ENCODE measurements at regions not wholly inside any gene's neighbourhood (a gene's known extent, or its start where the extent isn't known, plus 50 kb on each side); places are given as distances from the start of the nearest gene placed in this dataset.

DNA sequence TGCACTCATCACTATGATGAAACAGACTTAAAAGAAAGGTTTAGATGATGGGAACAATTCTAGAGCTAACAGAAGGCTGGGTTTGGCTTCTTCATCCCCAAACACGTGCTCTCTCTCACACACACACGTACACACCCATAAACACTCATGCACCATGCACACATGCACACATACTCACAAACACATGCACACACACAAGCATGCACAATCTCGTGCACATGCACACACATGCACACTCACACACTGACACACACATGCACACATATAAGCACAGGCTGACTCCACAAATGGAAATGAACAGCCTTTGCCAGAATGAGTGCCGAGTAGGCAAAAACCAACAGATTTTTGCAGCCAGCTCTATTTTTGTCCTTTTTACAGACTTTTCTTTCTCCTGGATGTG, 1571.6 kb downstream of the AACS start:
- Histone ChIP-seq H3K9ac (ENCODE audit: low read depth in 1 of 2, low read length in 2 of 2) (no peak overlapping the region), H3K4me1 (ENCODE audit: control insufficient read depth in 1 of 2, insufficient read depth in 2 of 2, low read length in 2 of 2) (no peaks in the 10 kb centered on the region), H3K27me3 (ENCODE audit: control insufficient read depth in 1 of 2, insufficient read depth in 2 of 2, low read length in 2 of 2) (no peaks in the 10 kb centered on the region), H3K36me3 (ENCODE audit: control insufficient read depth in 1 of 2, insufficient read depth in 2 of 2, low read length in 2 of 2) (no peaks in the 10 kb centered on the region), H3K27ac (ENCODE audit: low read depth, low read length) (no peak overlapping the region), H3K4me3 (ENCODE audit: low read depth in 1 of 2, low read length in 2 of 2) (no peak overlapping the region), H3K9me3 (ENCODE audit: control insufficient read depth in 1 of 2, low read length in 2 of 2) (peaks cover 0 to 13% of the 10 kb centered on the region in 2 donors)

DNA sequence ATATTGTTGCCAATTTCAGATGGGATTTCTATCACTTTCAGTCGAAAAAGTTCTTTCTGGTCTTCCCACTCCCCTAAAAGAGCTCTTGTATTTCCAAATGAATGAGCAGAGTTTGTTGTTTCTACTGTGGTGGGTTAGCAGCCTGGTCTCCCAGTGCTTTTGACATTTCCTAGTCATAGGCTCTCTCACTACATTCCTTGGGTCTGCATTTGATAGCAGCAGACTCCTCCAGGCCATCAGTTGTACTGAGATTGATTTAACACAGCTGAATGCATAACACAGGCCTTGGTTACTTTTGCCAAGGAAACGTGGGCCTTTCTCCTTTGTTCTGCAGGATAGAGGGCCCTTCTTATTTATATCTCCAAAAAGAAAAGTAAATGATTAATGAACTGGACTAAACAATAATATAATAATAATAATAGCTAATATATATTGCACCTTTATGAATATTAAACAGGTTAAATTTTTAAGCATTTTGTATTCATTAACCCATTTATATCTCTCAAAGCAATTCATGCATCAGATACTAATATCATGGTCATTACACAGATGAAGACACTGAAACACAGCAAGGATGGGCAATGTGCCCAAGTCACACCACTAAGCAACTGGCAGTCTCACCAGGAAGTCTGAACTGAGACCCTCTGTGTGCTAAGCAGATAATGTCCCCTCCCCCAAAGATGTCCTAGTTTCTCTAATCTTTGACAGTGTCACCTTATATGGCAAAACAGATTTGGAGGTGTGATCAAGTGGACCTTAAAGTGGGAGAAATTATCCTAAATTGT, 1579.2 kb downstream of the AACS start:
- no peak overlapping the region for H3K9ac ChIP-seq (ENCODE audit: low read depth in 1 of 2, low read length in 2 of 2)
- H3K36me3 ChIP-seq (ENCODE audit: control insufficient read depth in 1 of 2, insufficient read depth in 2 of 2, low read length in 2 of 2) = no peaks in the 10 kb centered on the region
- no peak overlapping the region for H3K4me3 ChIP-seq (ENCODE audit: low read depth in 1 of 2, low read length in 2 of 2)
- H3K4me1 ChIP-seq (ENCODE audit: control insufficient read depth in 1 of 2, insufficient read depth in 2 of 2, low read length in 2 of 2) = no peaks in the 10 kb centered on the region
- peaks cover 7 to 11% of the 10 kb centered on the region in 2 donors for H3K9me3 ChIP-seq (ENCODE audit: control insufficient read depth in 1 of 2, low read length in 2 of 2)
- no peak overlapping the region for H3K27ac ChIP-seq (ENCODE audit: low read depth, low read length)
- no peaks in the 10 kb centered on the region for H3K27me3 ChIP-seq (ENCODE audit: control insufficient read depth in 1 of 2, insufficient read depth in 2 of 2, low read length in 2 of 2)

DNA sequence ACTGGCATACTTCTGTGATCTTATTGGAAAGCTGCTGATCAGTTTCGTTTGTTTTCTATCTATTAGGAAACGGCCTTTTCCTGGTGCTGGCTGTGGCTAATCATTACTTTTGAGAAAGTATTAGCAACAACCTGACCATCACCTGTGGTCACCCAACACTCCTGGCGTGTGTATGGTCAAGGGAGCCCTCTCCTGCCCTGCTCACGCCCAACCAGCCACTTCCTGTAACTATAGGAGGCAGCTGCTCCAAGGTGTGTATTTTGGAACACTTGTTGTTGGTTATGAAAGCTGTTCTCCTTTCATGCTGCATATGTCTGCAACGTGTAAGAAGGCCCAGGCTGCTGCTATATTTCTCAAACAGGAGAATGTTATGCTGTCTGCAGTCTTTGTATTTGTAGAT, 1582.8 kb downstream of the AACS start:
- H3K36me3 ChIP-seq (ENCODE audit: control insufficient read depth in 1 of 2, insufficient read depth in 2 of 2, low read length in 2 of 2) = no peaks in the 10 kb centered on the region

DNA sequence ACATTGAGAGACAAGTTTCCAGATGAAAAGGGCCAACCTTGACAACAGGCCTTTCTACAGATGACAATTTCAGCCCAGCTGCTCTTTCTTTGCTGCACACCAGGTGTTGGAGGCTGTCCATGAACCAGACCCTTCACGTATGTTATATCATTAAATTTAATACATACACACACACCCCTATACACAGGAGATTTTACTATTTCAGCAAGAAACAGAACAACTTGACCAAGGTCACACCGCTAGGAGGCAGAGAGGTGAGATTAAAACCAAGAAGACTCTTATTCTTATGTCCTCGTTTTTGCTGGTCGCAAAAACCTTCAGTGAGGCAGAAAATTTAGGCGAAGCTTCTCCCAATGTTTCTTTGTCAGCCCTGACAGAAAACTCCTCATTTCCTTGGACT, 1585.9 kb downstream of the AACS start:
- Histone ChIP-seq H3K4me3 (ENCODE audit: low read depth in 1 of 2, low read length in 2 of 2) (no peak overlapping the region), H3K4me1 (ENCODE audit: control insufficient read depth in 1 of 2, insufficient read depth in 2 of 2, low read length in 2 of 2) (no peaks in the 10 kb centered on the region), H3K9ac (ENCODE audit: low read depth in 1 of 2, low read length in 2 of 2) (no peak overlapping the region), H3K36me3 (ENCODE audit: control insufficient read depth in 1 of 2, insufficient read depth in 2 of 2, low read length in 2 of 2) (no peaks in the 10 kb centered on the region), H3K9me3 (ENCODE audit: control insufficient read depth in 1 of 2, low read length in 2 of 2) (peaks cover 0 to 4% of the 10 kb centered on the region in 2 donors), H3K27me3 (ENCODE audit: control insufficient read depth in 1 of 2, insufficient read depth in 2 of 2, low read length in 2 of 2) (no peaks in the 10 kb centered on the region), H3K27ac (ENCODE audit: low read depth, low read length) (no peak overlapping the region)

More for the DNA sequence above, 1582.8 kb downstream of the AACS start:
- no peaks in the 10 kb centered on the region for H3K27me3 ChIP-seq (ENCODE audit: control insufficient read depth in 1 of 2, insufficient read depth in 2 of 2, low read length in 2 of 2)
- H3K9me3 ChIP-seq (ENCODE audit: control insufficient read depth in 1 of 2, low read length in 2 of 2) = peaks cover 7 to 11% of the 10 kb centered on the region in 2 donors
- H3K4me3 ChIP-seq (ENCODE audit: low read depth in 1 of 2, low read length in 2 of 2) = no peak overlapping the region
- no peak overlapping the region for H3K9ac ChIP-seq (ENCODE audit: low read depth in 1 of 2, low read length in 2 of 2)
- H3K27ac ChIP-seq (ENCODE audit: low read depth, low read length) = no peak overlapping the region
- no peaks in the 10 kb centered on the region for H3K4me1 ChIP-seq (ENCODE audit: control insufficient read depth in 1 of 2, insufficient read depth in 2 of 2, low read length in 2 of 2)

DNA sequence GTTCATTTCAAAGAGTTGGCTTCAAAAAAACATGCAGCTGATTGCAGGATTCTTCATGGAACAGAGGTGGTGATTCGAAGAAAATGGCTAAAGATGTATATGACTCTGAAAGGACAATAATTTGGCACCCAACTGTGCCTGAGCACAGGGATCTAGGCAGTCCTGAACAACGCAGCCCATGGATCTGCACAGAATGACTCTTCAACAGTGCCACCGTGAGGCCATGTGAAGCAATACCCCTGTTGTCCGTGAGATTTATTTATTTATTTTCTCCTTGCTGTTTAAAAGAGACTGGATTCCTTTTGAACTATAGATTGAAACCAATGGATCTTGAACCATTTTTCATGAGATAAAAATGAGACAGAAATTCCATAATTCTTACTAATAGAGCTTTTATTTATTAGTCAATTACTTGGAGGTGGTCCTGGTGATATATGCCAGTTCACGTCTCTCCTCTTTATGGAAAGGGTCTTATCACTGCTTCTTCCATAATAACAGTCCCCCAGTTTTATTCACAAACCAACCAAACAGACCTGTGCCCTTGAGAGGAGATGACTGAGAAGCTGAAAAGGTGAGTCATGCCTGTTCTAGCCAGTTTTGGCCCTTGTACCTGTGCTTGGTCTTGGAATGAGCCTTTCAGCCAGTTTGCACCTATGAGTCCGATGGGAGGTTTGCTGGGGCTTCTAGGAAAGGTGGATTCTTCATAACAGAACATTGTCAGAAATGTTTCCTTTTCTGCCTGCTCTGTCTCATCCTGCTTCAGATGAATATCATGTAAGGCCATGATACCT, 1598.3 kb downstream of the AACS start:
- Histone ChIP-seq H3K9ac (ENCODE audit: low read depth in 1 of 2, low read length in 2 of 2) (no peak overlapping the region), H3K4me1 (ENCODE audit: control insufficient read depth in 1 of 2, insufficient read depth in 2 of 2, low read length in 2 of 2) (no peaks in the 10 kb centered on the region), H3K27me3 (ENCODE audit: control insufficient read depth in 1 of 2, insufficient read depth in 2 of 2, low read length in 2 of 2) (no peaks in the 10 kb centered on the region), H3K9me3 (ENCODE audit: control insufficient read depth in 1 of 2, low read length in 2 of 2) (peaks cover 12 to 13% of the 10 kb centered on the region in 2 donors), H3K4me3 (ENCODE audit: low read depth in 1 of 2, low read length in 2 of 2) (no peak overlapping the region), H3K36me3 (ENCODE audit: control insufficient read depth in 1 of 2, insufficient read depth in 2 of 2, low read length in 2 of 2) (no peaks in the 10 kb centered on the region), H3K27ac (ENCODE audit: low read depth, low read length) (no peak overlapping the region)

DNA sequence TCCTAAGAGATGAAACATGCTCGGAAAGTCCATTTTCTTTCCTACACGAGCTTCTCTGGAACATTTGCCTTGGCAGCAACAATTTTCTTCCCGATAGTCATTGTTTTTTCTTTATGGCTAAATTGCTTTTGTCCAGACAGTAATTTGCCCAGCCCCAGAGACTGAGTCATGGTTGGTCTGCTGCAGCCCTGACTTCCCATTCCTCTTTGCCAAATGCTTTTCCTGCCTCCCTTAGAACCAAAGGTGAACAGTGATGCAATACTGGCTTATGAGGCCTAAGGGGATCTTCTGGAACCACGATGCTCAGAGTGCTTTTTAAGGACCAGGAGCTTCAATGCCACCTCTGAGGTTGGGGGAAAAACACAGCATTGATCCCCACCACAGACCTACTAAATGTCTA, 1599.6 kb upstream of the TMEM132C start:
- no peak overlapping the region for H3K27ac ChIP-seq (ENCODE audit: low read depth, low read length)
- H3K36me3 ChIP-seq (ENCODE audit: control insufficient read depth in 1 of 2, insufficient read depth in 2 of 2, low read length in 2 of 2) = no peaks in the 10 kb centered on the region
- H3K4me3 ChIP-seq (ENCODE audit: low read depth in 1 of 2, low read length in 2 of 2) = no peak overlapping the region

DNA sequence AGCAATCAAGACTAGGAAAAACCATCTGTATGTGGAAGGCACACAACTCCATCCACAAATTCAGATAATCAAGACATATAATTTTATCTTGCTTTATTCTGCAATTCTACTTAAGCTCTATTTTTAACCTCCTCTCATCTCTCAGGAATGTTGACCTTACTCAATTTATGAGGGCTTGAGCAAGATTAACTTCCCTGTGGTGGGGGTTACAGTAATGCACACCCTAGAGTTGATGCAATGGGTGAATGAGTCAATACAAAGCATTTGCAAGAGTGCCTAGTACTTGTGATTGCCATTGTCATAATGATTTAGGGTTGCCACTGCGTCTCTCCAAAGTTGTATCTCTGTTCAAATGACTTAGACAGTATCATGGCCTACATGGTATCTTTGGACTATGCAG, 1598.4 kb upstream of the TMEM132C start:
- H3K9me3 ChIP-seq (ENCODE audit: control insufficient read depth in 1 of 2, low read length in 2 of 2) = peaks cover 0 to 5% of the 10 kb centered on the region in 2 donors
- H3K4me3 ChIP-seq (ENCODE audit: low read depth in 1 of 2, low read length in 2 of 2) = no peak overlapping the region
- no peak overlapping the region for H3K27ac ChIP-seq (ENCODE audit: low read depth, low read length)
- H3K27me3 ChIP-seq (ENCODE audit: control insufficient read depth in 1 of 2, insufficient read depth in 2 of 2, low read length in 2 of 2) = no peaks in the 10 kb centered on the region
- no peaks in the 10 kb centered on the region for H3K4me1 ChIP-seq (ENCODE audit: control insufficient read depth in 1 of 2, insufficient read depth in 2 of 2, low read length in 2 of 2)
- H3K9ac ChIP-seq (ENCODE audit: low read depth in 1 of 2, low read length in 2 of 2) = no peak overlapping the region
- no peaks in the 10 kb centered on the region for H3K36me3 ChIP-seq (ENCODE audit: control insufficient read depth in 1 of 2, insufficient read depth in 2 of 2, low read length in 2 of 2)

More for the DNA sequence above, 1599.6 kb upstream of the TMEM132C start:
- H3K4me1 ChIP-seq (ENCODE audit: control insufficient read depth in 1 of 2, insufficient read depth in 2 of 2, low read length in 2 of 2) = no peaks in the 10 kb centered on the region
- peaks cover 4 to 12% of the 10 kb centered on the region in 2 donors for H3K9me3 ChIP-seq (ENCODE audit: control insufficient read depth in 1 of 2, low read length in 2 of 2)
- H3K27me3 ChIP-seq (ENCODE audit: control insufficient read depth in 1 of 2, insufficient read depth in 2 of 2, low read length in 2 of 2) = no peaks in the 10 kb centered on the region
- H3K9ac ChIP-seq (ENCODE audit: low read depth in 1 of 2, low read length in 2 of 2) = no peak overlapping the region

DNA sequence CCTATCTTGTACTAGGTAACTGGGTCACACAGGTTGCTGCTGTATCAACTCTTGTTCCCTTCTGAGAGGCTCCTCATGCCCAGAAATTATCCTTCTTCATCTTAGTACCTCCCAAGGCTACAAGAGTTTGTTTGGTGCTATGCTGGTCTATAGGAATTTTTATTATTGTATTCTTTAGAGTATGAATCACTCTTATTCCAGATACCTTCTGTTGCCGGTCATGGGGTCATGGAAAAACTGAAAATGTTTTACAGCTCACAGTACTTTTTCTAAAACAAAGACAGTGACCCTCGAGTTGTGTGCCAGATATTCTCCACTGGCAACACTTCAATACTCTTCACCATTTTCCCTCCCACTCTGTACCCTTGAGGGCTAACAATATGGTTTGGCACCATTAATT, 1598.0 kb upstream of the TMEM132C start:
- Histone ChIP-seq H3K27ac (ENCODE audit: low read depth, low read length) (no peak overlapping the region), H3K27me3 (ENCODE audit: control insufficient read depth in 1 of 2, insufficient read depth in 2 of 2, low read length in 2 of 2) (no peaks in the 10 kb centered on the region), H3K4me1 (ENCODE audit: control insufficient read depth in 1 of 2, insufficient read depth in 2 of 2, low read length in 2 of 2) (no peaks in the 10 kb centered on the region), H3K36me3 (ENCODE audit: control insufficient read depth in 1 of 2, insufficient read depth in 2 of 2, low read length in 2 of 2) (no peaks in the 10 kb centered on the region), H3K9me3 (ENCODE audit: control insufficient read depth in 1 of 2, low read length in 2 of 2) (peaks cover 0 to 3% of the 10 kb centered on the region in 2 donors), H3K9ac (ENCODE audit: low read depth in 1 of 2, low read length in 2 of 2) (no peak overlapping the region), H3K4me3 (ENCODE audit: low read depth in 1 of 2, low read length in 2 of 2) (no peak overlapping the region)

DNA sequence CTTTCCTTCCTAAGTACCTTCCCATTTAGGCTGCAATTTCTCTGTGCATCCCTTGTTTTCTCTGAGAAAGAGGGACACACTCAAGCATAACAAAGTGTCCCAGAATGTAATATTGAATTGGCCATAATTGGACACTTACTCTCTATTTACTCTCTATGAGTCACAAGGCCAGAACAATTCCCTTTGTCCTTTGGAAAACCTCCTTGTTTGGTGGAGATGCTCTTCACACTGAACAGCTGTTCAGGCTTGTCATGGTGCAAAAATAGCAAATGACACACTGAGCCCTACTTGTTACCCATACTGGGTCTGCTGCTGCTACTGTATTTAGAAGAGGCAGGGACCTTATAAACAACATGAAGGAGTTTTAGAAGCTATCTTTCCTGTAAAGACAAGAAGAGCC, 1590.5 kb upstream of the TMEM132C start:
- Histone ChIP-seq H3K9ac (ENCODE audit: low read depth in 1 of 2, low read length in 2 of 2) (no peak overlapping the region), H3K4me3 (ENCODE audit: low read depth in 1 of 2, low read length in 2 of 2) (no peak overlapping the region), H3K27ac (ENCODE audit: low read depth, low read length) (no peak overlapping the region)

DNA sequence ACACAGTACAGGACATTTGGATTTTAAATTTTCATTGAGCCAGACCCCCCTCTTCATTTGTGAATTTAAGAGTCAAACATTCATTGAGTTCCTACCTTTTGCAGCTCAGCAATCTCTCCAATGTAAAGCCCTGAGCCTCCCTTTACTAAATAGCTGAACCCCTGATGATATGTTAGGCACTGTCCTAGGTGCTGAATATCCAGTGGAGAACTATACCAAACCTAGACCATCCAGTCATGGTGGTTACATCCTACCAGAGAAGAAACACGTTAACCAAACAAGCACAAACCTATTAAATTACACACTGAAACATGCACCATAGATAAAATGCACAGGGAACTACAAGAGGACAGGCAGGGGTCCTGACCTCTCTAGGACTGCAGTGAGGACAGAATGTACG, 1585.3 kb upstream of the TMEM132C start:
- no peaks in the 10 kb centered on the region for H3K4me1 ChIP-seq (ENCODE audit: control insufficient read depth in 1 of 2, insufficient read depth in 2 of 2, low read length in 2 of 2)
- H3K4me3 ChIP-seq (ENCODE audit: low read depth in 1 of 2, low read length in 2 of 2) = no peak overlapping the region
- H3K27ac ChIP-seq (ENCODE audit: low read depth, low read length) = no peak overlapping the region
- no peak overlapping the region for H3K9ac ChIP-seq (ENCODE audit: low read depth in 1 of 2, low read length in 2 of 2)
- H3K36me3 ChIP-seq (ENCODE audit: control insufficient read depth in 1 of 2, insufficient read depth in 2 of 2, low read length in 2 of 2) = no peaks in the 10 kb centered on the region
- no peaks in the 10 kb centered on the region for H3K27me3 ChIP-seq (ENCODE audit: control insufficient read depth in 1 of 2, insufficient read depth in 2 of 2, low read length in 2 of 2)
- H3K9me3 ChIP-seq (ENCODE audit: control insufficient read depth in 1 of 2, low read length in 2 of 2) = peaks cover 22% of the 10 kb centered on the region in 2 donors

More for the DNA sequence above, 1590.5 kb upstream of the TMEM132C start:
- Histone ChIP-seq H3K4me1 (ENCODE audit: control insufficient read depth in 1 of 2, insufficient read depth in 2 of 2, low read length in 2 of 2) (no peaks in the 10 kb centered on the region), H3K9me3 (ENCODE audit: control insufficient read depth in 1 of 2, low read length in 2 of 2) (peaks cover 8 to 15% of the 10 kb centered on the region in 2 donors), H3K36me3 (ENCODE audit: control insufficient read depth in 1 of 2, insufficient read depth in 2 of 2, low read length in 2 of 2) (no peaks in the 10 kb centered on the region), H3K27me3 (ENCODE audit: control insufficient read depth in 1 of 2, insufficient read depth in 2 of 2, low read length in 2 of 2) (no peaks in the 10 kb centered on the region)
